AG08396 (cell line): ENCODE measurements at regions not wholly inside any gene's neighbourhood (a gene's known extent, or its start where the extent isn't known, plus 50 kb on each side); places are given as distances from the start of the nearest gene placed in this dataset.

Source experiments
- DNase-seq: peaks from one replicate; pipeline ENCODE4 v3.0.0; 2012; ENCODE audit warnings: low spot score, mixed read lengths

GRCh38 chr3:64945171-64945729, 257.4 kb upstream of the ADAMTS9 start:
- DNase-seq: no peak

GRCh38 chr3:64943866-64944265, 256.1 kb upstream of the ADAMTS9 start:
- DNase-seq: no peak

DNA sequence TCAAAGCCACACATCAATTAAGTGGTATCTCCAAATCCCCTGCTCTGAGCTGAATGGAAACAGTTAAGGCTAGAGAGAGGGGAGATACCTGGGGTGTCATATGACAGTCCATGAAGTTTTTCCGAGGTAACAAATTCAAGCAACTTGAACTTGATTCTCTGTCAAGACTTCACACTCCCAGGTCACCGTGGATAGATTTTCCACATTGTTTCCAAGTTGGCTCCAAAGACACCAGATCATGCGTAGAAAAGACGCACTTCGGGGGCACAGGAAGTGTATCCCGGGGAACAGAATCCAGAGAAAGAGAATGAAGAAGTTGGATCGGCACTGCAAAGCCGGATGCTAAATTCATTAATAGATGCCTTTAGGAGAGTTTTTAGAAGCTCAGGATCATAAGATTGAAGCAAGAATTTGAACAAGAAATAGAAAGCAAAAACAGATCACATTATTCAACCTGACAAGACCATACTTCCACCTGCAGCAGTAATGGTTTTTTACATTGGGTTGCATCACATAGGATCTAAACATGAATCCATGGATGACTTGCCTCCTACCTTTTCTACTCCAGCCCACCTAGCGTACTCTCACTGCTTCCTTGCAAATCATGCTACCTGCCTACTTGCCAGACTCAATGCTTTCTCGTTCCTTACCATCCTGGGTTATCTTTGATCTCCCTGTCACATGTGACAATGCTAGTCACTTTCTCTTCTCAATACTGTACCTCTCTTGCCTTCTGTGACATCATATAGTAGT, 253.0 kb upstream of the ADAMTS9 start:
- no peak for DNase-seq

DNA sequence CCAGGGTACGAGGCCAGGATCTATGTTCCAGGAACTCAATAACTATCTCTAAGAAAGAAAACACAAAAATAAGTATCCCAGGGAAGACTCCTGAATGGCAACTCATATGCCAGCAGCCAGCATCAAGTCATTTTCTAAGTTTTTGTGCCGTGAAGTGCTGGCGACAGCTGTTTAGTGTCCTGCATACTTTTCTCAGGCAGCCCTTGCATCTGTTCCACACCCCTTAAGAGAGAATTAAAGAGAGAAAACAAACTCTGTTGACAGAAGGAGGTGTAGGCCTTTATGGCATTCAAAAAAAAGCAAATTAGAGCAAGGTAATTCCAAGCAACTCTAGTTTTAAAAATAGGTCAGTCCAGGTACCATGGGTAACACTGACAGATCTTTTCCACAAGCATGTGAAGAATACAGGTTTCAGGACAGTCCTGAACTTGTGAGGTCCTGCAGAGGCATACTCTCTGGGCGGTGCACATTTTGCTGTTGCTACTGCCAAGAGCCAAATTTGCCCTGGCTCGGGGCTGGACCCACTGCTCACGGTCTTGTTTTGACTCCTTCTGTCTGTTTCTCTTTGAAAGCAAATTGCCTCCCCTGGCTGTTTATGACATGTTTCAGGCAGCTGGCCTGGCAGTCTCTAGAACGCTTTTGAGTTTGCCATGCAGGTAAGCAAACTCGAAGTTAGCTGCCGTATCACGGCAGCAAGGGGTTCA, 252.1 kb upstream of the ADAMTS9 start:
- DNase-seq: no peak

GRCh38 chr3:64939309-64939708, 251.5 kb upstream of the ADAMTS9 start:
- no peak for DNase-seq

DNA sequence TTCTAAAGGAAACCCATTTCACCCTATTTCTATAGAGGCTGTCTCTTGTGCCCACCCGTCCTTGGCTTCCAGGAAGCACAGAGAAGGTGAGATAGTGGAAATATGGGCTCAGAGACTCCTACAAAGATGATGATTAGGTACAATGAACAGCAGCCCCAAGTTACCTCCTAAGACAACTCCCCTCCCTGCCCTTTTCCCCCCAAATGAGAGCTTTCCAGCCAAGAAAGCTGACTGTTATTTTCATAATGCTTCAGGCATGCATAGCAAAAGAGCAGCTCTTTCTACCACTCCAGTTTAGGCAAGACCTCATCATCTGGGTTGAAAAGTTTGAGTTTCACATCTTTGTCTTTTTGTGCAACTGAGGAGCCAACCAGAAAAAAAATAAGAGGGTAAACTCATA, 248.8 kb upstream of the ADAMTS9 start:
- DNase-seq: no peak

DNA sequence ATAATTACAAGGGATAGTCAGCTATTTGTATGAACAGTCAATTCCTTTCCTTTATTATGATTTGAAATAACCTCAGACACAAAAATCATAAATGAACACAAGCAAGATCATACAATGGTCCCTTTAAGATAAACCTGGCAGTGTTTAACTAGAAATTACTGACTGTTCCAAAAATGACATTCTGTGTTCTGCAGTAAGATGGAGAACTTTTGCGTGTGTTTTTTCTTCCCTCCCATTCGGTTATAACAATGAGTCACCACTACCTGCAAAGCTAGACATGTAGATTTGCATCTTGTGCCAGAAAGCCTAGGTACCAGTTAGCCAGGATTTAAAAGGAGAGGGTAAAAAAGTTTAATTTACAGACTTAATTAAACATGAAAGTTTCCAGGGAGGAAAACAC, 248.2 kb upstream of the ADAMTS9 start:
- no peak for DNase-seq

DNA sequence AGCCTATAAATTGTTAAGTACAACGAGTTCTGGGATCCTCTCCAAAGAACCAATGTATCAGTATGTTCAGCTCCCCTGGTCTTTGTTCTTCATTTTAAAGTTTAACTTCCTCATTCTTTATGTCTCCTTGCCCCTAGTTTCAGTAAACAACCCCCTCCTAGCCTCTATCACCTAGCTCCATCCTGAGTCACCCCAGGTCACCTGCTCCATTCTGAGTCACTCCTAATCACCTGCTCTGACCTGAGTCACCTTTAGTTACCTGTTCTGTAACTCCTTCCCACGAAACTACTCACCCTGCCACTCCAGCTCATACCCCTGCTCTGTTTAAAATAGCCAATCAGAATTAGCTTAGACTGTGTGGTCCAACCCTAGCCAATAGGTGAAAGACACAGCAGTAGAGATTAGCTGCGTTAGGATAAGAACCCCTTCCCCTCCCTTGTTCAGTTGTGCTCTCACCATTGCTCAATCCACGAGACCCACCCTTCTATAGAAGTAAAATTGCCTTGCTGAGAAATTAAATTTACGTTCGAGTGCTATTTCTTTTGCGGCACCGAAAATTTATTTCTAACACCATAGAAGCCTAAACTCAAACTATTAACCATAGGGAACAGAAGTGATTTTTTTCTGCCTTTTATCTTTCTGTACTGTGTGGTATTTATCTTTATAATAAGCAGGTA, 245.0 kb upstream of the ADAMTS9 start:
- DNase-seq: no peak

GRCh38 chr3:64932016-64932518, 244.3 kb upstream of the ADAMTS9 start:
- no peak for DNase-seq

DNA sequence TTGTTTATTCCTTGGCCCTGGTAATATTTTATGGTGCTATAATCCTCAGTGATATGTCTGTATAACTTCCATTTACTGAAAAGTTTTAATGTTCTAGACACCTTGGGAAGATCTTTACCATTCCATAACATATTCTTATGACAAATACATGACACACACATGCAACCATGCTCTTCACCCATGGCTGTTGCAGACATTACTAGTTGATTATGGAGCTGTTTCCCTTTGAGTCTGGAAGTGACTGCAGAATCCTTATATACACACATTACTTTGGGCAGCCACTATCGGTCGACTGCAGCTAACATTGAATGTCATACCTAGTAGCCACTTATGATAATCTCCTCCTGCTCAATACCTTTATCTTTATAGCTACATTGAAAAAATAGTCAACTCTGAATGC, 243.1 kb upstream of the ADAMTS9 start:
- no peak for DNase-seq

DNA sequence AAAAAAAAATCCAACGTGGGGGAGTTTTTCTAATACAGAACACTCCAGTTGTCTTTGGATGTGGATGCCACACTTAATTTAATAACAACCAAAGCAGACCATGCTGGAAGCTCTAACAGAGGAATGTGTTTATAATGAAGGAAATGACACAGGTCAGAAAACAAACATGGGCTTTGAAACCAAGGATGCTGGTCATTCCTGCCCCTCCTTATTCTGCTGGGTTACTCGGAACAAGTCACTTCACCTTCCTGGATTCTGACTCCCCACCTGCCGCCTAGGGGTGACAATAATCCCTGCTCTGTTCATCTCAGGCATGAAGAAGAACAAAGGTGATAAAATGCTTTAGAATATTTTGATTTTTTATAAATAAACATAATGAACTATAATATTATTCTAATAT, 240.9 kb upstream of the ADAMTS9 start:
- DNase-seq: no peak

DNA sequence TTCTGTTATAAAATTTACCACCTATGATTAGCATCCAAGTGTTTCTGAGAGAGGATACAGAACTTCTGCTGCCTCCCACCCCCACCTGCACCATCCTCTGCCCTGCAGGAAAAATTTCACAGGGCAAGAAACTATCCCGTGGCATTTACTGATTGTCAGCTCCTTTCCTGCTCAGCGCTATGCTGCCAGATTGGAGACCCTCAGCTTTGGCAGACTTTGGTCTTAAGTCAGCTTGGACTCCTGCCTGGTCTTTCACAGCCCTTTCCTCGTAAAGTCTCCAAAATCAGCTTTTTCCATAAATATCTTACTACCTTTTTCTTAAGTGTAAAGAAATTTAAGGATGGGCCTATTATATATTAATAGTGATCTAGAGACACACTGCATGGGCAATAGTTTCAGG, 239.9 kb upstream of the ADAMTS9 start:
- DNase-seq: no peak

GRCh38 chr3:64925575-64925974, 237.8 kb upstream of the ADAMTS9 start:
- no peak for DNase-seq

- DNase-seq: no peak
Observed at GRCh38 chr3:64924961-64925360, 237.2 kb upstream of the ADAMTS9 start.

- DNase-seq: no peak
Observed at GRCh38 chr3:64922213-64922612, 234.4 kb upstream of the ADAMTS9 start.

- no peak for DNase-seq
Observed at GRCh38 chr3:64921281-64922065, 233.7 kb upstream of the ADAMTS9 start.

DNA sequence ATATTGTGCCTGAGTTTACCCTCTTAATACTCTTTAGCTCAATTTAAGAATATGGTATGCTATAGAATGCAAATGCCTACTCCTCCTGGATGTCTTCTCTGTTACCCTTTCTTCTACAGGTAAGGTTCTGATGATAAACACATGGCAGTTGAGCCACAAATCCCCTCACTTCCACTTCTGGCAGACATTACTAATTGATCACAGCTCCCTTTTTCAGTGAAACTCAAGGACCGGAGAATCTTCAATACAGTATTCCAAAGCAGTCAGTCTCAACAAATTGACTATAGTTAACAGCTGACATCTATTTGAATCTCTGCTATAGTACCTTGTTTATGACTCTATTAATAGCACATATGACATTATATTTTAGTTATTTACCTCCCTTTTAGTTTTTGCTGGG, 232.1 kb upstream of the ADAMTS9 start:
- DNase-seq: no peak

DNA sequence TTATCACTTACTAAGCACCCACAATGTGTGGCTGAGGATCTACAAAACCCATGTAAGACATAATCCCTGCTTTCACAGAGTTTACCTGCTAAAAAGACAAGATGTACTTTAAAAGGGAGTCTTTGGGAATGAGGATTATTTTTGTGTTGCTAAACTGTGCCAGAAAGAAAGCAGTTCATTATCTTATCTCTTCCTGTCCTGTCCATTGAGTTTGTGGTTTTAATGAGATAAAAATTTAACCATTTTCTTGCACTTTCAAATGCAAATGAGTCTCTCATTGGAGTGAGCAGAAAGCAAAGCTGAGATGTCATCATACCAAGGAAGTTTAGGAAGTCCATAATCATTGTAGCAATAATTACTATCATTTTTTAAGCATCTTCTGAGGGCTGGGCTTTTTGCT, 231.2 kb upstream of the ADAMTS9 start:
- DNase-seq: no peak

DNA sequence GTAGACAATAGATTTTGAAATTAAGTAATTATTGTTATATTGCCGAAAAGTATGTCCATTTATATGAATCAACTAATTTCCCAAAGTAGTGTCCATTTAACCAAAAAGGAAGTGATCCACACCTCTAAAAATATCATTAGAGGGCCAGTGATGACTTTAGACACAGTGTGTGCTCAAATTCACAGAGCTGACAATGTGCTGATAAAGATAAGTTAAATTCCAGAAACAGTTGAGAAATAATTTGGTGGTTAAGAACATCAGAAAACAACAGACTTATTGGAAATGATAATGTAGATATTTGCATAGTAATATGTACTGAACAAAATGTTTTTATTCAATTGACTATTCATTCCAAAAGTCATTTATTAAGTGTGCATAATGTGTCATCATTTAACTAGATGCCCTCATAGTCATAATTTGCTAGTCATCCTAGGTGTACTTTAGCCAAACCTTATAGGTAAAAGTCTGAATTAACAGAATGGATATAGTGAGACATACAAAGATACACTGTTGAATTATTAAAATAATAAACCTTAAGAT, 230.2 kb upstream of the ADAMTS9 start:
- no peak for DNase-seq

- no peak for DNase-seq
Observed at GRCh38 chr3:64916937-64917336, 229.1 kb upstream of the ADAMTS9 start.

GRCh38 chr3:64916192-64916798, 228.5 kb upstream of the ADAMTS9 start:
- no peak for DNase-seq
